GM12892 (cell line): ENCODE measurements at regions not wholly inside any gene's neighbourhood (a gene's known extent, or its start where the extent isn't known, plus 50 kb on each side); places are given as distances from the start of the nearest gene placed in this dataset.

Experiments used
- POLR2A ChIP-seq: IDR thresholded peaks from 2 replicates; pipeline ENCODE4 v1.6.1; 2011; ENCODE audit warnings: low read depth, low read length, control low read depth
- POLR2AphosphoS5 ChIP-seq: IDR thresholded peaks from 2 replicates; pipeline ENCODE4 v1.6.1; 2011; ENCODE audit warnings: low read depth, low read length, control low read depth

DNA sequence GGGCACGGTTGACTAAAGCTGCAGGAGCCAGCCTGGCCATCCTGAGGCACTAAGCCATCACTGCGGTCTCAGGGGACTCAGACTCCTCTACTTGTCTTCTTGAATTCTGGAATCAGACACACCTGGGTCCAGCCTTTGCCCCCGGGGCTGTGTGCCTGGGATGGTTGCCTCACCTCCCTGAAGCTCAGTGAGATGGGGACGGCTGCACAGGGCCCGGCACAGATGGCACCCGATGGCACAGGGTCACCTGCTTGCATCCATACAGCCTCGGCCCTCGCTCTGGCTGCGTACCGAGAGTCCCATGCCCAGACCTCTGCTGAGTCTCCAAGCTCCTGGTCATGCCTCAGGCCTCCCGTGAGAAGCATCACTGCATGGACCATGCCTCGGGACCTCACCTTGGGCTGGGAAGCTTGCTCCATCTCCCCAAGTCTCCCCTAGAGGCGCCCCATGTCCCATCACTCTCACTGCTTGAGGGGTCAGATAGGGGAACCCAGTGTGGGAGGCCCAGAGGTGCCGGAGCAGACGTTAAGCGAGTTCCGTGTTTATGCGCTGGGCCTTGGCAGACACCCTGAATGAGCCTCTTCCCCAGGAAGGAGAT, 316.3 kb downstream of the SEC14L1 start:
- TF ChIP-seq POLR2A (peak; percentile 3; the same call in 1 of the 2 replicates), POLR2AphosphoS5 (no peak)
